Nephron (organoid): ENCODE measurements at regions not wholly inside any gene's neighbourhood (a gene's known extent, or its start where the extent isn't known, plus 50 kb on each side); places are given as distances from the start of the nearest gene placed in this dataset.

Experiments used
- H3K27ac Mint-ChIP-seq, 3 experiments: 2 replicates each; pipeline ENCODE4 v1.8.0; 2020; ENCODE audit warnings: mixed read lengths in 3 of 3, mild to moderate bottlenecking in 2 of 3, moderate library complexity in 1 of 3
- H3K27me3 Mint-ChIP-seq: 2 replicates; pipeline ENCODE4 v1.8.0; 2021; ENCODE audit warnings: low read depth, mild to moderate bottlenecking, moderate library complexity, mixed read lengths
- H3K36me3 Mint-ChIP-seq: 2 replicates; pipeline ENCODE4 v1.8.0; 2020; ENCODE audit warnings: low read depth, mixed read lengths
- H3K4me1 Mint-ChIP-seq: 2 replicates; pipeline ENCODE4 v1.8.0; 2020; ENCODE audit warnings: mixed read lengths
- H3K4me3 Mint-ChIP-seq, 3 experiments: 2 replicates each; pipeline ENCODE4 v1.8.0; 2020; ENCODE audit warnings: mild to moderate bottlenecking in 3 of 3, mixed read lengths in 3 of 3, moderate library complexity in 2 of 3
- H3K9me3 Mint-ChIP-seq: 2 replicates; pipeline ENCODE4 v1.8.0; 2020; ENCODE audit warnings: mixed read lengths
- TF ChIP-seq, protein P1 (sequence below), 3 experiments: fragments of 200-600 bp; sonication (generic); IDR thresholded peaks; one replicate each; pipeline ENCODE4 v1.5.0; 2021; ENCODE audit warnings: antibody characterized with exemption in 3 of 3; ENCODE audit not compliant: unreplicated experiment in 3 of 3

DNA sequence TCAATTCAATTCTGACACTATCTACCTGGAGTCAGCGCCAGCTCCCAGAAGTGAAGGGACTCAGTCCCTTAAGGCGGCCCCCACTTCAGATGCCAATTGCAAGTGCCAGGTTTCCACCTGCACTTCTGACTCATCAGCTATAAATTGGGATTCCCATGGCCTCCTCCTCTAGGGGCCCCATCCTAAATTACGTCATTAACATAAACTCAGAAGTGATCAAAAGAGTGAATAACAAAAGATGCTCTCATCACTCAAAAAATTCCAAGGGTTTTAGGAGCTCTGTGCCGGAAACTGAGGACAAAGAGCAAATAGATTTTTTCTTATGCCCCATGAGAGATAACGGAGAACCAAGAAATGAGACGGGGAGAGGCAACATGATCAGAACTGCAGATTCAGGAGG, 148.6 kb upstream of the IRX6 start:
- H3K27ac Mint-ChIP-seq: no peak overlapping the region
- no peaks in the 10 kb centered on the region for H3K9me3 Mint-ChIP-seq
- no peaks in the 10 kb centered on the region for H3K4me1 Mint-ChIP-seq
- H3K4me3 Mint-ChIP-seq: no peak overlapping the region
- H3K36me3 Mint-ChIP-seq: no peaks in the 10 kb centered on the region
- TF ChIP-seq, protein P1, sequence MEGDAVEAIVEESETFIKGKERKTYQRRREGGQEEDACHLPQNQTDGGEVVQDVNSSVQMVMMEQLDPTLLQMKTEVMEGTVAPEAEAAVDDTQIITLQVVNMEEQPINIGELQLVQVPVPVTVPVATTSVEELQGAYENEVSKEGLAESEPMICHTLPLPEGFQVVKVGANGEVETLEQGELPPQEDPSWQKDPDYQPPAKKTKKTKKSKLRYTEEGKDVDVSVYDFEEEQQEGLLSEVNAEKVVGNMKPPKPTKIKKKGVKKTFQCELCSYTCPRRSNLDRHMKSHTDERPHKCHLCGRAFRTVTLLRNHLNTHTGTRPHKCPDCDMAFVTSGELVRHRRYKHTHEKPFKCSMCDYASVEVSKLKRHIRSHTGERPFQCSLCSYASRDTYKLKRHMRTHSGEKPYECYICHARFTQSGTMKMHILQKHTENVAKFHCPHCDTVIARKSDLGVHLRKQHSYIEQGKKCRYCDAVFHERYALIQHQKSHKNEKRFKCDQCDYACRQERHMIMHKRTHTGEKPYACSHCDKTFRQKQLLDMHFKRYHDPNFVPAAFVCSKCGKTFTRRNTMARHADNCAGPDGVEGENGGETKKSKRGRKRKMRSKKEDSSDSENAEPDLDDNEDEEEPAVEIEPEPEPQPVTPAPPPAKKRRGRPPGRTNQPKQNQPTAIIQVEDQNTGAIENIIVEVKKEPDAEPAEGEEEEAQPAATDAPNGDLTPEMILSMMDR (IDR thresholded peaks at IDR 0.05; ENCODE audit: unreplicated experiment in 3 of 3): no peak
- H3K27me3 Mint-ChIP-seq: peaks cover 11% of the 10 kb centered on the region

GRCh38 chr16:55176901-55177300, 147.1 kb upstream of the IRX6 start:
- TF ChIP-seq, protein P1 (IDR thresholded peaks at IDR 0.05; ENCODE audit: unreplicated experiment in 3 of 3): no peak
- no peak overlapping the region for H3K4me3 Mint-ChIP-seq
- no peaks in the 10 kb centered on the region for H3K9me3 Mint-ChIP-seq
- no peaks in the 10 kb centered on the region for H3K36me3 Mint-ChIP-seq
- no peak overlapping the region for H3K27ac Mint-ChIP-seq
- no peaks in the 10 kb centered on the region for H3K4me1 Mint-ChIP-seq
- H3K27me3 Mint-ChIP-seq: peaks cover 11% of the 10 kb centered on the region

DNA sequence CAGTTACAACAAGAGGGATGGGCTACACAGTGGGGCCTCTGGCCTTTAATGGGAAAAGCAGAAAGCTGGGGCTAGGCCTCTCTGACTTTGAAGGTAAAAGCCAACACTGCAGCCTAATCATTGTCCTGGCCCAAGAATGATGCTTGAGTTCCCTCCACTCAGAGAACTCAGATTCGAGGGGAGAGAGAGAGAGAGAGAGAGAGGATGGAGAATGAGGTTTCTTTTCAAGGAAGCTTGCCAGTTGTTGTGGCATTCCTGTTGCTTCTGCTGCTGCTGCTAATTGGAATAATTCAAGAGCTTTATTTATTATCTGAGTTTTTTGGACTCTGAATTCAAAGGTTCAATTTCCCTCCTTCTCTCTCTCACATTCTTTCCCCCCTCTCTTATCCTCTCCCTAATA, 144.6 kb upstream of the IRX6 start:
- no peak overlapping the region for H3K4me3 Mint-ChIP-seq
- no peak overlapping the region for H3K27ac Mint-ChIP-seq
- H3K4me1 Mint-ChIP-seq: no peaks in the 10 kb centered on the region
- H3K9me3 Mint-ChIP-seq: no peaks in the 10 kb centered on the region
- TF ChIP-seq, protein P1 (IDR thresholded peaks at IDR 0.05; ENCODE audit: unreplicated experiment in 3 of 3): no peak
- H3K27me3 Mint-ChIP-seq: peaks cover 9% of the 10 kb centered on the region
- no peaks in the 10 kb centered on the region for H3K36me3 Mint-ChIP-seq

GRCh38 chr16:55179852-55180585, 144.0 kb upstream of the IRX6 start:
- no peaks in the 10 kb centered on the region for H3K4me1 Mint-ChIP-seq
- no peak overlapping the region for H3K4me3 Mint-ChIP-seq
- peaks cover 8% of the 10 kb centered on the region for H3K27me3 Mint-ChIP-seq
- TF ChIP-seq, protein P1 (IDR thresholded peaks at IDR 0.05; ENCODE audit: unreplicated experiment in 3 of 3): no peak
- no peaks in the 10 kb centered on the region for H3K9me3 Mint-ChIP-seq
- H3K36me3 Mint-ChIP-seq: no peaks in the 10 kb centered on the region
- no peak overlapping the region for H3K27ac Mint-ChIP-seq

GRCh38 chr16:55184052-55184451, 140.0 kb upstream of the IRX6 start:
- Mint-ChIP-seq H3K27ac (no peak overlapping the region), H3K36me3 (no peaks in the 10 kb centered on the region), H3K27me3 (peaks cover 12% of the 10 kb centered on the region), H3K9me3 (no peaks in the 10 kb centered on the region), H3K4me3 (no peak overlapping the region), H3K4me1 (no peaks in the 10 kb centered on the region)
- TF ChIP-seq, protein P1 (IDR thresholded peaks at IDR 0.05; ENCODE audit: unreplicated experiment in 3 of 3): no peak

DNA sequence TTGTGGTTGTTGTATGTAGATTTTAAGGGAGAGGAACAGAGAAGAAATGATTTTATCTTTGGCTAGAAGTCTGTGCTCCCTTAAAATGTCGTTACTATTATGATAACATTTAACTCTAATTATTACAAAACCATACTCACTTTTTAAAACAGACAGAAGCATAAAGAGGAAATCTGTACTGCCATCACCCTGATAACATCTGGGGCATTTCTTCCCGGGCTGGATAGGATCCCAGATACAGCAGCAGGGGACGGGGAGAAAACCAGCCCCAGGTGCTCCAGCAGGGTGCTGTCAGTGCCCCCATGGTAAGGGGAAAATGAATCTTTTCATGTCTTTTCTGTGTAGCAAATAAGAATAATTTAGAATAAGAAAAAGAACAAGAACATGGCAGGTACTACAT, 139.4 kb upstream of the IRX6 start:
- Mint-ChIP-seq H3K4me1 (no peaks in the 10 kb centered on the region), H3K27me3 (peaks cover 14% of the 10 kb centered on the region), H3K36me3 (no peaks in the 10 kb centered on the region), H3K9me3 (no peaks in the 10 kb centered on the region), H3K27ac (no peak overlapping the region), H3K4me3 (no peak overlapping the region)
- TF ChIP-seq, protein P1 (IDR thresholded peaks at IDR 0.05; ENCODE audit: unreplicated experiment in 3 of 3): no peak
